TTC549 (cell line): ENCODE measurements at regions not wholly inside any gene's neighbourhood (a gene's known extent, or its start where the extent isn't known, plus 50 kb on each side); places are given as distances from the start of the nearest gene placed in this dataset.

ENCODE experiments used
- FAIRE-seq: peaks from 2 replicates; lab custom pipeline; 2012; peaks lifted over from hg19 to GRCh38; lab: Jason Lieb, UNC

DNA sequence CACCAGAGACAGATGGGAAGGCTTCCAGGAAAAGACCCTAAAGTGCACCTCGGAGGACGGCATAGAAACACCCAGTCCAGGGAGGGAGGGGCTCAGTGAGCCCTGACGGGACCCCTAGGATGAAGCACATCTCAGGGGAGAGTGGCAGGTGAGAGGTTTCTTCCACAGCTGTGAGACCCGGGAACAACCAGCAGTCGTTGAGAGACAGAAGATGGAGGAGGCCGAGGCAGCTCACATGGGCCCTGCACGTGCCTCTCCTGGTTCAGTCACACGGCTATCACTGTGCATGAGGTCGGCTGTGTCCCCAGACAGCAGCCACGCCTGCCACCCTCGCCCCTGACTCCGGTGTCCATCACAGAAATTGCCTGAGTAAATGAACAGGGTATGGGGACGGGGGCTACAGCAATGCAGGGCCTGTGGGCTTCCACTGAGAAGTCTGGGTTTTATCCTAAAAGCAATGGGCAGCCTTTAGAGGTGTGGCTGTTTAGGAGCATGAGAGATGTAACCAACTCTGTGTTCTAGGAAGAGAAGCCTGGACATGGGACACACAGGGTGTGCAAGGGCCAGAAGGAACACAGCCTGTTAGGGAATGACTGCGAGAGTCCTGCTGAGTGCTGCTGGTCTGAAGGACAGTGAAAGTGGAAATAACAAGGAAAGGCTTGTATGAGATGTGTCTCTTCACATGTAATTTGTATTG, 102.0 kb downstream of the TMEM18 start:
- no peak for FAIRE-seq

DNA sequence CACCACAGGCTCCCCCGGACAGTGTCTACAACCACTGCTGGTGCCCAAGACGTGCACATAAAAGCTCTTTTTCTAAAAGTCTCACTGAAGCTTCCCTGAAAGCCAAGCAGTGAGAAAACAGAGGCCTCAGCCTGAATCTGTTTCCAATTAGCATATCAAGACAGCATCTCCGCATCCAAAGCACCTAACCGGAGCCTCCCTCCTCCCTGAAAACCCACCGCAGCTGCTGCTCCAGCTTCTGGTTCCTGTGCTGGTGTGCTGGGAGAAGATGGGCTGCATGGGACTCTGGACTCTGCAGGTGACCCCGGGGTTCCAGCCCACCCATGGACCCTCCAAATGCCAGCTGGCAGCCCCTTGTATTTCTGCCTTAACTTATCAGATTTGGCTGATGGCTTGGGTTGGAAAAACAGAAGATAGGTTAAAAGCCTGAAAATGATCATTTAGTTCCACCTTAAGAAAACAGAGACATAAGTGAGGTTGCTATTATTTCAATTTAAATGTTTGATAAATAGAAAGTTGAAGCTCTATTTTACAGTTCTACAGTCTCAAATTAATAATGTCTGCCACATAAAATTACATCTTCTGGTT, 103.3 kb downstream of the TMEM18 start:
- no peak for FAIRE-seq

DNA sequence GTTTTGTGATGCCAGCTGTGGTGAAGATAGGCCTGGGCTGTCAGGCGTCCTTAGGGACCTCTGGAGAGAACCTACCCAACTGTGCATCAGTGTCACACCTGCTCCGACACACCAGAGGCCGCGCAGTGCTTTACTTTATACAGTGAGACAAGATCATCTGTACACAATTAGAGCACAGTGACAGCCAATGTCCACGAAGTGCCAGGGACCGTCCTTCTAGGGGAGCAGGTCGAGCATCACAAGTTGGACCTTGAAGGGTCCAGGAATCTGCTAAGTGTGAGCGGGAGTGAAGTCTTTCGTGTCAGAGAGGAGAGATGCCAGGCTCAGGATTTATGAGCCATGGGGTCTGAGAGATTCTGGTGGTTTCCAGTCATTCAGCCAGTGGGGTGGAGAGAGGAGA, 104.2 kb downstream of the TMEM18 start:
- no peak for FAIRE-seq

DNA sequence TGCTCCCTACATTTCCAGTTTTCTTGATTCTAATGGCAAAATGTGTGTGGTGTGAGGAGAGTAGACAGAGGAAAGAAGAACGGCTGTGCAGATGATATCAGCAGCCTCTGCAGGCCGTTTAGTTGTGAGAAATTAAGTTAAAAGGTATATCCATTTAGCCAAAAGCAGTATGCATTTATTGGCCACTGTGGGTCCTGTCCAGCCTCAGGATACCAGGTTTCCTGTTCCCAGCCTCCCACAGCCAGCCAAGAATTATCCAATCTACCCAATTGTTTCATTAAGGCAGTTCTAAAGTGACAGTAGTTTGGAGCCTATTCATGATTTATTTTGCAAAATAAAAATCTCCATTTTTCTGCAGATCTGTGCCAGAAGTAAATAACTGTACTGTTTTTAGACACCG, 107.5 kb downstream of the TMEM18 start:
- no peak for FAIRE-seq

DNA sequence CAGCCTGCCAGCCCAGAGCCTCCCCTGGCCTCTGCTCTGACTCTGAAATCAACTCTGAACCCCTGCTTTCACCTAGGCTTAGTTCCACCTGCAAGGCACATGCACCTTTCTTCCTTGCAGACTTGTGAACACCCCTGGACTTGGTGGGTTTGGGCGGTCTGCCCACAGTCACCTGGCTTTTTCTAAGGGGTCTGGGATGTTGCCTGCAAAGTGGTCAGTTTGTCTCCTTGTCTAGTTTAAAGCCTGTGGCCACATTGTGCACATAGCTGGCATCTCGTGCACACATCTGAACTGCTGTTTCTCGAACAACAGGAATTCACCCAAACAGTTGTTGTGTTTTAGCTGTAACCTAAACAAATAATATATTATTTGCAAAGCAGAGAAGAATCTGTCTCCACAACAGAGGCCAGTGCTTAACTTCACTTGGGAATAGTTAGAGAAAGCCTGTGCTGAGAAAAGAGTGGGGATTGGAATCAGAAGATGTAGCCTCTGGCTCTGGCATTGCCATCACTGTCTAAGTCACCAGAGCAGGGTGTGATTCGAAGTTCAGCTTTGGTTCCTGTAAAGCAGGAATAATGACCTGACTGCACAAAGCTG, 108.5 kb downstream of the TMEM18 start:
- no peak for FAIRE-seq

DNA sequence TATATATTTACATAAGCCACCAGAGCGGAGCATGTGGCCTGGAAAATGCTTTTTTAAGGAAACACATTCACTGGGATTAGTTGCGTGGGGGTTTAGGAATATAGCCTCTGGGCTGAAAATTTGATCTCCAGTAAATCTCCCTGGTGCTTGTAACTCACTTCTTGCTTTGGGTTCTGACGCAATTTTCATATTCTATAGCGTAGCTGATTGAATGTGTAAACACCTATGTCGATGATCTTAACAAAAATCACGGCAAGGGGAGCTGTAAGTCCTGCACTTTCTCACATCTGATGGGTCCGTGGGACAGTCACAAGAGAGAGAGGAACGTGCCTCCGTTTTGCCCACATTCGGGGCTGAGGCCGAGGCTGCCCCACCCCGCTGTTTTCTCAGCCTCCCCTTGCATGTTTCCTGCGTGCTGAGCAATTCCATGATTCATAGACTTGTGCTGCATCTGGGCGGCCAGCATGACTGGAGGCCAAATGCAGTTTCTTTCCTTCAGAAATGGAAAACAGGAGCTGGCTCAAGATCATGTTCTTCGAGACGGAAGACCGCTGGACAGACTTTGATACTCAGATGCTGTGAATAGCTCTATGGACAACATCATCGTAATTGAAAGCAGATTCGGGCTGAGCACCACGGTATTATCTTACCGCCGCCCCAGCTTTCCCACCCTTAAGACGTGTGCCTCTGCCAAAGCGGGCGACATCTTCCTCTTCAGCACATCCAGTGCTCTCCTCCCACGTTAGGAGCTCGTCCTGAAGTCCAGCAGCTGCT, 109.2 kb downstream of the TMEM18 start:
- FAIRE-seq = no peak

DNA sequence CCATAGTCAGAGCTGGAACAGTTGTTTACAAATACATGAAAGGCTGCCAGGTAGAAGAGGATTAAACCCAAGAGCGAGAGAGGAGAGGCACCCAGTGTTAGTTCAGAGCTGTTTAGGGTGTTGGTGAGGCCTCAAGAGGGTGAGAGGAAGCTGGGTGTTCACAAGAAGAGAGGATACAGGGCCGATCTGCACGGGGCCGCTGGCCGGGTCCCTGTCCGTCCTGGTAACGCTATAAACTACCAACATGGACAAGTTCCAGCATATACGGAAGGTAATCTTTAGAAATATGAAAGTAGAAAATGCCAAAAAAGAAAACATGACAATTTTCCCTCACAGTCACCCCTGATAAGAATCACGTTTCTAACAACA, 109.7 kb downstream of the TMEM18 start:
- FAIRE-seq = no peak

DNA sequence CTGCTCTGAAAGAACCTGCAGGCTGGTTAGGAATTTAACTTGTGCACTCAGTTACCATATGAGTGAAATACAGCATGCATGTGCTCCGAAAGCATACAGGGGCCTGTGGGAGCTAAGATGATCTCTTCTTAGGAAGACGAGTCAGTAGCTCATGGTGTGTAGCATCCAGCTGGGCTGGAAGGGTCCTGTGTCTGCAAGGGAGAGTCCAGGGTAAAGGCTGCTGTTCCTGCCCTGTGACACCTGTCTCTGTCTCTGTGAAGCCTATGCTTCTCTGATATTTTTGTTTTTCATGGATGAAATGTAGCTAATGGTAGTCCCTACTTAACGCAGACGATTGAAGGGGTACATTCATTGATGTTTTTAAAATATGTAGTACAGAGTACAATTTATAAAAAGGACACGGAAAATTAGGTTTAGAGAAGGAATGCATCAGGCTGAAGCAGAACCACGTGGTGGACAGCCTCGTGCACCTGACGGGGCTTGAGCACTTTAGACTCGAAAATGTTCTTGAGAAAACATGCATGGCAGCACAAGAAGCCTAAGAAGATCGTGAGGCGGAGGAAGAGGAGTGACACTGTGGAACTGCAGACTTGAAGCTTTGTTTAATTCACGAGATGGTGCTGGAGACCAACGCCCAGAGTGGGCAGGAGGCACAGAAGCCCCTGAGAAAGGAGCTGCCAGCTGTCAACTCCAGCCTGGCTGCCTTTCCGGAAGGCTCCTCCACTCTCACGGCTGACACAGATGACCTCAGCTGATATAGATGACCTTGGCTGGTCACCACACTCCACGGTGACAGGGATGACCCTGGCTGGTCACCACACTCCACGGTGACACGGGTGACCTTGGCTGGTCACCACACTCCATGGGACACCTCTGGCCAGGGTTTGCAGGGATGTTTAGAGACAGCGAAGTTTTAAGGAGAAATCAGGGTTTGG, 110.6 kb downstream of the TMEM18 start:
- FAIRE-seq = no peak

DNA sequence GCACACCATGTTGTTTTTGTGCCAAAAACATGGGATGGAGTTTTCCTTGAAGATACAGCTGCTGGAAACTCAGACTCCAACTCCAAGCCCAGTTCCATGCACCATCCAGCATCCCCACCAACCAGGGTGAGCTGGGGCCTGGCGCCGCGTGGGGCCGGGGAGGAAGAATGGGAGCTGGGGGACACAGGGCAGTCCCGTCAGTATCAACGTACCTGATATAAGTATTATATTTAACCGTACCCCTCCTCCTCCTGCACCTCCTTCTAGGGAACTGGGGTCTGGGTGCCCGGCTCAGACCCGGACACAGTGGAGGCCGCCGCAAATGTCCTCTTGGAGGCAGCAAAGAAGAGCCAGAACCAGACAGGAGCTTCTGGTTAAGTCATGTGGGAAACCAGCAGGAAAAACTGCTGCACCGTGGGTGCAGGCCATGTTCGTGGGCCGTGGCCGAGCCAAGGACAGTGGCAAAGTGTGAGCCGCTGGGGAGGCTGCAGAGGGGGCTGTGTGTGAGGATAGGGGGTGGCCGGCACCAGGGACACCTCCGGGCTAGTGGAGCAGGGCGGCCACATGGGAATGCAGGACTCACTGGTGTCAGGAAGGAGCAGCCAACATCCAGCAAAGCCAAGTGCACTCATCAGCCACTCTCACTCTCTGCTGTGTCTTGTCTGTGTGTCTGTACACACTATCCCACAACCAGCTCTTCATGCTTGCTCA, 112.6 kb downstream of the TMEM18 start:
- no peak for FAIRE-seq

DNA sequence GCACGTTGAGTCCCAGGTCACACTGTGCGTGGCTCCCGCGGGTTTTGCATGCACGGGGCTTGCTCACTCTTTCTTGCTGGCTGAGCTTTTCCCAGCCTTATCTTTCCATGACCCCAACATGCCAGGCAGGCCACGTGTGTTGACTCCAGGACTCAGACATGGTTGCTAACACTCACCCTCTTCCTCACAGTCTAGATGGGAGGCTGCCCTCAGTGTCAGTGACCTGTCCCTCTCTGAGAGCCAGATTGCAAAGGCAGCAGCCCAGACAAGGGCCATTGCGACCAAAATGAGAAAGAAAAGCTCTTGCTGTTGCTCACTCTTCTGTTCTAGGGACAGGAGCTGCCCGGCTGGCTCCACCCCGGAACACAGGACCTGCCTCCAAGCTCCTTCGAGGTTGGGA, 113.7 kb downstream of the TMEM18 start:
- FAIRE-seq = no peak

DNA sequence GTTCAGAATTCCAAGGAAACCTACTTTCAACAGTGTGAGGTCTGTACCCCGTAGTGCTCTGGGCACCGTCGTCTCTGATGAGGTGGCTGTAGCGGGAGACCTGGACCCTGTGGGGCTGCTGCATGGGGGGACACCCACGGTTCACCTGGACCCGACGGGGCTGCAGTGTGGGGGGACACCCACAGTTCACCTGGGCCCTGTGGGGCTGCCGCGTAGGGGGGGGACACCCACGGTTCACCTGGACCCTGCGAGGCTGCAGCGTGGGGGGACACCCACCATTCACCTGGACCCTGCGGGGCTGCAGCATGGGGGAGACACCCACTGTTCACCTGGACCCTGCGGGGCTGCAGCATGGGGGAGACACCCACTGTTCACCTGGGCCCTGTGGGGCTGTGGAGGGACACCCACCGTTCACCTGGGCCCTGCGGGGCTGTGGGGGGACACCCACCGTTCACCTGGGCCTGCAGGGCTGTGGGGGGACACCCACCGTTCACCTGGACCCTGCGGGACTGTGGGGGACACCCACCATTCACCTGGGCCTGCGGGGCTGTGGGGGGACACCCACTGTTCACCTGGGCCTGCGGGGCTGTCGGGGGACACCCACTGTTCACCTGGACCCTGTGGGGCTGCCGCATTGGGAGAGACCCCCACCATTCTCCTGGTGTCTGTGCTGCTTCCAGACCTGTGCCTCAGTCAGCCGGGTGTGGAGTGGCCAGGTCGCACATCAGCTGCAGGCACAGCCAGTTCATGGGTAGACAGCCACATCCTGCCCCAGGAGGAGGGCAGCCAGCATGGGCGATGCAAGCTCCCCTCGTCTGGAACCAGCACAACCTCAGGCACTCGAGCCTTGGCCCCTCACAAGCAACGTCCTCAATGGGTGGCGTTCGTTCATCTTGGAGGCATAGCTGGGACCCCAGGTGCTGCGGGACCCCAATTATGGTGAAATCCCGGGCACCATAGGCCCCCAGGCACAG, 114.5 kb downstream of the TMEM18 start:
- no peak for FAIRE-seq

DNA sequence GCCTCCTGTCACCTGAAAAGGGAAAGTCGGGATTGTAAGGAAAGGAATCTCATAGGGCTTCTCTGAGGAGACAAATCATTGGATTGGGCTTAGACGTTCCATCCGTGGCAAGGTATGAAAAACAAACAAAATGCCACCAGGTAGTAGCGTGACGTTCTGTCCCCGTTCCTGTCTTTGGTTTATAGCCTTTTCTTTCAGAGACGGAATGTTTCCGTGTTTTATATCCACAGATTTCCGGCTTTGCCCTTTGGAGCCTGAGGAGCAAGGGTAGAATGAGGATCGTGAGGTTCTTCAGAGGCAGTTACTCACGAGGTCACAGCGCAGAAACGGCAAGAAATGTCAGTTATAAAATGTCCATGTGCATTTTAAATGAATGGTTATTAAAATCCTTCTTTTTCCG, 118.3 kb downstream of the TMEM18 start:
- no peak for FAIRE-seq

DNA sequence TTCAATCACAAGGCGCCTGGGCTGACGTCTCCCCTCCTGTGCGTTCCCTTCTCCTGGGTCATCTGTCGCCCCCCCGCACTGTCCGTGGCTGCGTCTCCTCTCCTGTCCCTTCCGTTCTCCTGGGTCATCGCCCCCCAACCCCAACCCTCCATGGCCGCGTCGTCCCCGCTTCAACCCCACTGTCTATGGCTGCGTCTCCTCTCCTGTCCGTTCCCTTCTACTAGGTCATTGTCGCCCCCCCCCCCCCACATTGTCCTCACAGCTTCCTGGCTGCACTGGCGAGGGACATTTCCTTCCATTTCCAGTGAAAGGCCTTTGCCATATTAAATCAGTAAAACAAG, 118.9 kb downstream of the TMEM18 start:
- FAIRE-seq = no peak

DNA sequence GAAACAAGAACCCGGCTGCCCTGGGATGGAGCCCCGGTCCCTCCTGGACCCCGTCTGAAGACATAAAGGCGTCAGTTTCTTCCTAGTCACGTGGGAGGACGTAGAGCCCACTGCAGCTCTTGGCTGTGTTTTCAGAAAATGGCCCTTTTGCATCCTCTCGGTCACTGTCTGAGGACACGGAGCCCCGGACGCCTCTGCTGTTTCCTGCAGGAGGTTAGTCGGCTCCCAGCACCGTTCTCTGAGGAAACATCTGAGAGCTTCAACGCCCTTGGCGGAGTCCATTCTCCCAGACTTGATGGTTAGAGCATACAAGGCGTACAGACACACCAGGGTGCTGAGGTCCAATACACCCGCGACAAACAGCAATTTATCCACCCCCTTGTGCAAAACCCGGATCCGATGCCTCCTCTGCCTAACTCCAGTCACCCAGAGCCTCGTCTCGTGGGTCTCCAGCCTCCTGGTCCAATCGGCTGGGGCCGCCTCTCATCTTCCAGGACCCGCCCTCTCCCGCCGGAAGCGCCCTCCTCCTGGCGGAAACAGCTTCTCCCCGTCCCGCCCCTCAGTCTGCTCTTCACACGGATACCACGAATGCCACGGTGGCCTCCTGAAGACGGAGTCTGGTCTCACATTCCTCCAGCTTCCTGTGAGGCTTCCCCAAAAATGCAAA, 119.4 kb downstream of the TMEM18 start:
- no peak for FAIRE-seq

DNA sequence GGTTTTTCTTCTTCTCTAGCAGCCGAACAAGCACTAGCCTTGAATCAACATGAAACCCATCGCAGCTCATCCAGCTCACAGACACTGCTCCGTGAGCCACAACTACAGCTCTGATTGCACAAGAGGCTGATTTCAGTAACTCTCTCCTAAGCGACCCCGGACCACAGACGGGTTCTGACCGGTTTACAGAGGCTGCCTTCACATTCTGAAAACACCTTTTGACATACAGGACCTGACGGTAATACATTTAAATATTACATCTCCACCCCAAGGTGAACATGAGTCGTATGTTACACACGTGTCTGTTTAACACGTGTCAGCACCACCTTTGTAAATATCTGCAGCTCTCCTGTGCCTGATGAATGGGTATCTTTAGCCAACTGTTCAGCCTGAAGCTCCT, 120.7 kb downstream of the TMEM18 start:
- no peak for FAIRE-seq

DNA sequence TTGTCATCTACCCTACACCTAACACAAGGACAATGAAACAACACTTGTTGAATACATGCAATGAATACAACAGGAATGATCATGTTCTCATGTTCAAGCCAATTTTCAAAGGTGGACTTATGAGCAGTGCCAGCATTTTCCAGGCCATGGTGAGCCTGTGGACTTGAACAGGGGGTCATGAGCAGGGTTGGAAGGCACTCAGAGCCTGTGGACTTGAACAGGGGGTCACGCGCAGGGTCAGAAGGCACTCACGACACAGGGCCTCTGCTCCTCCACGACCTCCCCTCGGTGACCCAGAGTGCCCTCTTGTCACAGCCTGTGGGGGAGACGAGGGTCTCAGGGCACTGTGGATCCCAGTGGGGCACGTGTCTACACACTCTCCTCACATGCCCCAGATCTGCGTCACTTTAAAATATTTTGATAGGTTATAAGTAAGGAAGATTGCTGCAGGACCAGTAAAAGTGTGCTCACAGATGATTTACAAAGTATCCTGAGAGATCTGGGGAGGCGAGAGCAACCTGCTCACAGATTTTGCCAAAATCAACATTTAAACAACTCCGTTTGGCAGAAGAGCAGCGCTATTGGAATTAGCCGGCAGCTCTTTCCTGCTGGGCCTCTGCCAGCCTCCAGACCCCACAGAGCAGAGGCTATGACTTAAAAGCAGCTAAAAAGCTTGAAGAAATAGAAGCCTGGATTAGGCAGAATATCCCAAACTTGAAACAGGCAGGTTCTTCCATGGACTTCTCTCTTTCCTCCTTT, 121.9 kb downstream of the TMEM18 start:
- no peak for FAIRE-seq

DNA sequence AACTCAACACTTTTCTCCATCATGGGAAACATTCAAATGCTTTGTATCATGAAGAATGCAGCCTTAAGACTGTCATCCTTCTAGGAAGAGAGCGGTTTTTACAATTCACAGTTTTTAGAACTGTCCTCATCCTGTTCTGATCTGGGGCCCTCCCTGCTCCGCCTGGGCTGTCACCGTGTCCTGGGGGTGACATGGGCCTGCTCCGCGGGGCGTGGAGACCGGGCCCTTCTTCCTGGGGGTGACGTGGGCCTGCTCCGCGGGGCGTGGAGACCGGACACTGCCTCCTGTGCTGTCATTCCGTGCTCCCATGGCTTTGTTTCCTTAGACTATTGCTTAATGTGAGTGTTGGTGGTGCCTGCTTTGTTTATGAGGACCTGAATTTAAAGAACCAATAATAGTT, 122.8 kb downstream of the TMEM18 start:
- no peak for FAIRE-seq

DNA sequence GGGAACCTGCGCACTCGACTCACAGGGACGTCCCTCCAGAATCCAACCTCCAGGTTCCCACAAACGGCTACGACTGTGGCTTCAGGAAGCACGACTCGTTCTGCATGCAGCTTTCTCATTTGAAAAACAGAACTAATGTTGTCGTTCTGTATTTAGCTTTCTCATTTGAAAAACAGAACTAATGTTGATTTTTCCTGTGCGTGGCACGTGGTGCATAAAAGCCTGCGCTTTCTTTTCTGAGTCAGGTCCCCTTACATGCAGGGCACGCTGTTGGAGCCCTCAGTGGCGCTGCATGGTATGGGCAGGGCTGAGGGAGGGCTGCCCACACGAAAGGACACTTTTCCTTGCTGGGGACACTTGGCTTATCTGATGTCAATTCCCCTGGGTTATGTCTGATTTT, 124.3 kb downstream of the TMEM18 start:
- FAIRE-seq = no peak

DNA sequence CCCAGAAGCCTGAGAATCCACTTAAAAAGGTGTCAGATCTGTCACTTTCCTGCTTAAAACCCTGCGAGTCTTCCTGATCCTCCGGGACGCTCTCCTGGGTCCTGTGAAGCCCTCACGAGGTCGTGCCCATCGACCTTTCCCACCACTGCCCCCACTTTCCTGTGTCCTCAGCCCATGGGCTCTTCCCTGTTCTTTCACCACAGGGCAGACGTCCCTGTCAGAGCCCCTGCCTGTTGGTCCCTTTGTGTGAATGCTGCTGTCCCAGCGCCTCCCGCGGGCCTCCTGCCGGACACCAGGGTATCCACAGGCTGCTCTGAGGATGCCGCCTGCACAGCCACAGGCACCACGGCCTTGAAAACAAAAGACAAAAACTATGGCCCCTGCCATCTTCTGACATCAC, 125.6 kb downstream of the TMEM18 start:
- FAIRE-seq = no peak
